ENCODE measurements at regions not wholly inside any gene's neighbourhood (a gene's known extent, or its start where the extent isn't known, plus 50 kb on each side); places are given as distances from the start of the nearest gene placed in this dataset.

- DNase-seq: no peak
Observed at GRCh38 chr12:98151984-98152383, 363.4 kb upstream of the TMPO start.

DNA sequence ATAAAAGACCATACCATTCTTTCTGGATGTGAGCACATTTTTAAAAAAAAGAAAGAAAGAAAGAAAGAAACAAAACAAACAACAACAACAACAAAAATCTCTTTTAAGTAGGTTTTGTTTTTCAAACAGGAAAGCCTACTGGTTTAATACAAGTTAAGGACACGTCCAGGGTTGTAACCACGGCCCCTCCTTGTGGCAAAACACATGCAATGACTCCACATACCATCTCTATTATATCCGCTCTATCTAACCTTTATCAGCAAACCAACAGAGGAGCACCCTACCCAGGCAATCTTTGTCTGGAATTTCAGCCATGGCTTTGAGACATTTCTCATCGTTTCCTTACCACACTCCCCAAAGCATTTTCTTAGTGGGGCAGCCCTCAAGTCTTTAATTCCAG, 360.5 kb upstream of the TMPO start:
- DNase-seq: peak; percentile 79

GRCh38 chr12:98156697-98157096, 358.7 kb upstream of the TMPO start:
- peak; percentile 9 for DNase-seq

- no peak for DNase-seq
Observed at GRCh38 chr12:98162906-98163678, 352.3 kb upstream of the TMPO start.

- no peak for DNase-seq
Observed at GRCh38 chr12:98172304-98172703, 343.1 kb upstream of the TMPO start.

GRCh38 chr12:98172801-98173200, 342.6 kb upstream of the TMPO start:
- DNase-seq: no peak

- DNase-seq: no peak
Observed at GRCh38 chr12:98173773-98174427, 341.5 kb upstream of the TMPO start.

DNA sequence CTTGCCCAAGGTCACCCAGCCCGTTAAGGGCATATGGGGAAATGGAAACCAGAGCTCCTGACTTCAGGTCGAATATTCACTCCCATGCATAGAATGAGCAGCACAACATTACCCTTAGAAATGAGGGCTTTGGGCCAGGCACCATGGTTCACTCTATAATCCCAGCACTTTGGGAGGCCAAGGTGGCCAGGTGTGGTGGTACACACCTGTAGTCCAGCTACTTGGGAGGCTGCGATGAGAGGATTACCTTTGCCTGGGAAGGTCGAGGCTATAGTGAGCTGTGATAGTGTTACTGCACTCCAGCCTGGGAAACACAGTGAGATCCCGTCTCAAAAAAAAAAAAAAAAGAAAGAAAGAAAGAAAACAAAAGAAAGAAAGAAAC, 341.0 kb upstream of the TMPO start:
- DNase-seq: no peak

- DNase-seq: no peak
Observed at GRCh38 chr12:98178126-98178525, 337.3 kb upstream of the TMPO start.

DNA sequence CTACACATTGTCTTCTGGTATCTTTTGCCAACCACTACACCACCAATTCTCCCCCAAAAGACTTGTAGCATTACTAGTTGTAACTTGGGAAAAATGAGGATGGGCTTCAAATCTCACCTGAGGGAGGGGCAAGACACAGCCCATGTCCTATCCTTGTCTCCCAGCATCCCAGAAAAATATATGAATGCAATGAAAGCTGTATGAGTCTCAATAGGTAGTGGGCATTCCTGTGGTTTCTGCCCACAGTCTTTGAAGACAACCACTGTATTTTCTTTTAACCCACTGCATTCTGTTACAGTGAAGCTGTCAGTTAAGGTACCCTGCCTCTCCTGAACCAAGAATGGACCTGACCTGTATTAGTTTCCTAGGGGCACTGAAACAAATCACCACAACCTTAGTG, 336.2 kb upstream of the TMPO start:
- DNase-seq: no peak

DNA sequence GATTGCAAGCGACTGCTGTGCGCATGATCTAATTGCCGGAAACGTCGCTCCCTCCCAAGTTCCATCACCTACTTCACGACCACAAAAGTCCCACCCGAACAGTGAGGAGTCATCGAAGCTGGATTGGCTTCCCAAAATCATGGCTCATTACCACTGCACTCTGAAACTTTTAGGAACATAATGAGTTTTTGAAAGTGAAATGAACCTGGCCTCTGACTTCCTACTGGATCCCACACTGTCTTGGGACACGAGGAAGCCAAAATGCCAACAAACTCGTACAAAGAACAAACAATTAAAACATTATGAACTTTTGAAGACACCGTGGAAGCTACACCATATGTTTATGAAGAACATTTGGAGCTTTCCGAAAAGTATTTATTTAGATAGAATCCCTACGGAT, 334.8 kb upstream of the TMPO start:
- DNase-seq: no peak

- DNase-seq: peak; percentile 95
Observed at GRCh38 chr12:98182821-98183220, 332.6 kb upstream of the TMPO start.

- no peak for DNase-seq
Observed at GRCh38 chr12:98185606-98186005, 329.8 kb upstream of the TMPO start.

DNA sequence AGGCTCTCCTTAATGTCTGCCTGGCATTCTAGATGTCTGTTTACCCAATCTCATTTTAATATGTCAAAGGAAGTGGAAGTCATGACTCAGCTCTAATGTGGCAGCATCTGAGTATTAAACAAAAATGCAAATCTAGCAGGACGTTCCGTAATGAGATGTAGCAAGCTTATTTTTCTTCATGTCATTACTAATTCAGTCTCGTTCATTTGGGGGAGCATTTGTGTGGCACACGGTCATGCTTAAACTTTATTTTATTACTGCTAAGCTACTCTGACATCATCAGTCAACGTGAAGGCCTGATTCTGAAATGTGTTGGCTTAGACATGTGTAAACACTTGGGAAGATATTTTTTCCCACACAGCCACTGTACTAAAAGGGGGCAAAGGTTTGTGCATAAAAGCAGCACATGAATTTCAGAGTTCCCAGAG, 326.7 kb upstream of the TMPO start:
- peak; percentile 42 for DNase-seq

- DNase-seq: no peak
Observed at GRCh38 chr12:98194591-98194990, 320.8 kb upstream of the TMPO start.

GRCh38 chr12:98198261-98198982, 317.0 kb upstream of the TMPO start:
- no peak for DNase-seq

- peak; percentile 58 for DNase-seq
Observed at GRCh38 chr12:98208816-98209215, 306.6 kb upstream of the TMPO start.

GRCh38 chr12:98211909-98212695, 303.3 kb upstream of the TMPO start:
- no peak for DNase-seq

DNA sequence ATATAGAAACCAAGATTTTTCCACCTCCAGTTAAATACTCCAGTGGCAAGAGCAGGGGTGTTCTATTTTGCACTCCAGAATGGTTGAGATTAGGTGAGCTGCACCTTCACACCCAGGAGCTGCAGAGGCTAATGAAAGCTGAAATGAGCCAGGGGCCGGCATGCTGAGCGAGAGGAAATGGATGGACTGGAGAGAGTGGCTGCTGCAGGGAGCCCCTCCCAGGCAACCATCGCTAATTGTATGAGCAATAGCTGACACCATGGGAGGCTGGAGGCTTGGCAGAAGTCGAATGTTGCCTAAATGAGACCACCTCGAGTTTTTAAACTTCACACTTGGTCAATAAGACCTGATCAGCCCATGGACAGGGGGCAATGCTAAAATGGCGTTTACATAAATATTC, 301.8 kb upstream of the TMPO start:
- DNase-seq: peak; percentile 32

DNA sequence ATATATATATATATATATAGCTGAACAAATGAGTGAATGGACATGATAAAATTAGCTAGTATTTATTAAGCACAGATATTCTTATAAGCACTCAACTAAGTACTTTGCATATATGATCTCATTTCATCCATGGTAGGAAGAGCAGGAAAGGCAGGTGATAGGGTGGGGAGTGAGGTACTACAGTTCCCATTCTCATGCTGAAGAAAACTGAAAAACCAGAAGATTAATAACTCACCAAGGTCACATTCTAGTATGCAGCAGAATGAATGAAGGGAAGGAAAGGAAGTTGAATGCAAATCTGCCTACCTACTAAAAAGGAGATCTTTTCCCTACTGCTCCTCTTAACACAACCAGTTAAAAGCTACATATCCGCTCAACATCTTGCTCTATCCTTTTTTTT, 298.1 kb upstream of the TMPO start:
- DNase-seq: no peak

DNA sequence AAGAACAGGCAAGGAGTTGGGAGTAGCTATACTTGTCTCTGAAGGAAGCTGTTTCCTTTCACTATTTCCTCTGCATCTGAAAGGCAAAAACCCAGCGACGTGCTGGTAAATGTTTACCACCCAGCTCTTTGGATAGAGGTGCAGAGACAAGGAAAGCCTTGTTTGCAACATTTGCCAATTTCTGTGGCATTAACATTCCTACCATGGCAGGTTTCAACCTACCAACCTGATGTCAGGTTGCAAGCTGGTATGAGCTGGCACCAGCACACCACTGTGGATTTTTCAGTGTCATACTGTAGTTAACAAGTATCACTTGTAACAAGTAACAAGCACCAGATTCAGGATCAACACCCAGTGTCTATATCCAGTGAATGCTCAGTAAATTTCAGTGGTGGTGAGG, 294.8 kb upstream of the TMPO start:
- DNase-seq: no peak

GRCh38 chr12:98221243-98221808, 294.1 kb upstream of the TMPO start:
- DNase-seq: no peak

DNA sequence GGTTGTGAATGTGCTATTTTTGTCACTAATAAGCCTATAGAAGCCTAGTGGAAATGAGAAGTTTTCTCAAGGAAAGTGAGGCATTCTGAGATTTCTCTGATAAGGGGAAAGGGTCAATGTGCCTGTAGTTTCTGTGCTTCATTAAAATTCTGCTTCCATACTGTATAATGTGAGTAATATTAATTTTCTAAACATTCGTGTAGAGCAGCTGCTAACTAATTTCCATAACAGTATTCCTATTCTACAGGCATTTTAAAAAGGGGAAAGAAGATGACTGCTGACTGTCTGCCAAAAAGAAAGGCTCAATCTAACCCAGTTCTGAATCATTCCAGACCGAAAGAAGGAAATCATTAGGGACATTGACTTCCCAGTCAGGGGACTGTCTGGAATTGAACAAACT, 293.3 kb upstream of the TMPO start:
- no peak for DNase-seq

Data from NCI-H146 (cell line).